NCI-H2171 treated with DMSO at 0.1 percent for 48 hours (cell line): ENCODE measurements at regions not wholly inside any gene's neighbourhood (a gene's known extent, or its start where the extent isn't known, plus 50 kb on each side); places are given as distances from the start of the nearest gene placed in this dataset.

Source experiments
- DNase-seq: peaks from one replicate; lab custom pipeline; 2025; lab: John Stamatoyannopoulos, UW

GRCh38 chr4:123573866-123574508 lies 177.4 kb downstream of the SPRY1 start:
- DNase-seq = no peak

- no peak for DNase-seq
Observed at GRCh38 chr4:123575291-123575690, 178.7 kb downstream of the SPRY1 start.

- no peak for DNase-seq
Observed at GRCh38 chr4:123577225-123577906, 180.8 kb downstream of the SPRY1 start.

- DNase-seq = no peak
Observed at GRCh38 chr4:123578276-123579029, 181.9 kb downstream of the SPRY1 start.

- DNase-seq = no peak
Observed at GRCh38 chr4:123579961-123580360, 183.4 kb downstream of the SPRY1 start.

- DNase-seq = no peak
Observed at GRCh38 chr4:123580981-123581664, 184.5 kb downstream of the SPRY1 start.

- no peak for DNase-seq
Observed at GRCh38 chr4:123581802-123582201, 185.2 kb downstream of the SPRY1 start.

GRCh38 chr4:123583043-123583442 lies 186.4 kb downstream of the SPRY1 start:
- DNase-seq = no peak

GRCh38 chr4:123585111-123585510 lies 188.5 kb downstream of the SPRY1 start:
- DNase-seq = no peak

GRCh38 chr4:123587983-123588494 lies 191.4 kb downstream of the SPRY1 start:
- DNase-seq = no peak

- no peak for DNase-seq
Observed at GRCh38 chr4:123588631-123589241, 192.1 kb downstream of the SPRY1 start.

- no peak for DNase-seq
Observed at GRCh38 chr4:123589301-123589700, 192.7 kb downstream of the SPRY1 start.

GRCh38 chr4:123591875-123592274 lies 195.3 kb downstream of the SPRY1 start:
- DNase-seq = no peak

GRCh38 chr4:123593655-123594054 lies 197.1 kb downstream of the SPRY1 start:
- DNase-seq = no peak

GRCh38 chr4:123596805-123597204 lies 200.2 kb downstream of the SPRY1 start:
- no peak for DNase-seq

- DNase-seq = no peak
Observed at GRCh38 chr4:123597586-123597985, 201.0 kb downstream of the SPRY1 start.

GRCh38 chr4:123598331-123598730 lies 201.7 kb downstream of the SPRY1 start:
- no peak for DNase-seq

- no peak for DNase-seq
Observed at GRCh38 chr4:123599061-123599919, 202.7 kb downstream of the SPRY1 start.

- peak; percentile 1 for DNase-seq
Observed at GRCh38 chr4:123599920-123600810, 203.6 kb downstream of the SPRY1 start.
